ENCODE measurements at regions not wholly inside any gene's neighbourhood (a gene's known extent, or its start where the extent isn't known, plus 50 kb on each side); places are given as distances from the start of the nearest gene placed in this dataset.

- no peak for TF ChIP-seq AR (CRISPR knock-in tag; IDR thresholded peaks at IDR 0.05)
- no peak for TF ChIP-seq MYBL2 (CRISPR knock-in tag; IDR thresholded peaks at IDR 0.05)
- TF ChIP-seq MLX (CRISPR knock-in tag; IDR thresholded peaks at IDR 0.05): no peak
- TF ChIP-seq NFYB (CRISPR knock-in tag; conservative IDR thresholded peaks at IDR 0.05; ENCODE audit: low read depth): no peak
Measured at GRCh38 chr9:99660191-99660636, 161.5 kb upstream of the NR4A3 start (continued).

GRCh38 chr9:99663297-99663696 is 158.4 kb upstream of the NR4A3 start:
- DNase-seq (ENCODE audit: low spot score): no peak
- ChIA-PET CTCF (no interaction called here), POLR2A (no interaction called here)
- no peaks in the 10 kb centered on the region for H3K27me3 Mint-ChIP-seq (ENCODE audit: low read depth)
- TF ChIP-seq GTF2I (CRISPR knock-in tag; conservative IDR thresholded peaks at IDR 0.05) (no peak), IRF2 (CRISPR knock-in tag; IDR thresholded peaks at IDR 0.05; ENCODE audit: borderline replicate concordance, low read depth) (no peak), NFYB (CRISPR knock-in tag; conservative IDR thresholded peaks at IDR 0.05; ENCODE audit: low read depth) (no peak), ZBTB43 (CRISPR knock-in tag; IDR thresholded peaks at IDR 0.05) (no peak), KAT7 (CRISPR knock-in tag; IDR thresholded peaks at IDR 0.05; ENCODE audit: borderline replicate concordance) (no peak), ARID4B (CRISPR knock-in tag; IDR thresholded peaks at IDR 0.05; ENCODE audit: borderline replicate concordance) (no peak), ZNF138 (CRISPR knock-in tag; conservative IDR thresholded peaks at IDR 0.05) (no peak), FOXP1 (CRISPR knock-in tag; IDR thresholded peaks at IDR 0.05; ENCODE audit: borderline replicate concordance) (no peak)
- TF ChIP-seq, protein P1, sequence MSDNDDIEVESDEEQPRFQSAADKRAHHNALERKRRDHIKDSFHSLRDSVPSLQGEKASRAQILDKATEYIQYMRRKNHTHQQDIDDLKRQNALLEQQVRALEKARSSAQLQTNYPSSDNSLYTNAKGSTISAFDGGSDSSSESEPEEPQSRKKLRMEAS (CRISPR knock-in tag; IDR thresholded peaks at IDR 0.05): no peak
- TF ChIP-seq, protein P2, sequence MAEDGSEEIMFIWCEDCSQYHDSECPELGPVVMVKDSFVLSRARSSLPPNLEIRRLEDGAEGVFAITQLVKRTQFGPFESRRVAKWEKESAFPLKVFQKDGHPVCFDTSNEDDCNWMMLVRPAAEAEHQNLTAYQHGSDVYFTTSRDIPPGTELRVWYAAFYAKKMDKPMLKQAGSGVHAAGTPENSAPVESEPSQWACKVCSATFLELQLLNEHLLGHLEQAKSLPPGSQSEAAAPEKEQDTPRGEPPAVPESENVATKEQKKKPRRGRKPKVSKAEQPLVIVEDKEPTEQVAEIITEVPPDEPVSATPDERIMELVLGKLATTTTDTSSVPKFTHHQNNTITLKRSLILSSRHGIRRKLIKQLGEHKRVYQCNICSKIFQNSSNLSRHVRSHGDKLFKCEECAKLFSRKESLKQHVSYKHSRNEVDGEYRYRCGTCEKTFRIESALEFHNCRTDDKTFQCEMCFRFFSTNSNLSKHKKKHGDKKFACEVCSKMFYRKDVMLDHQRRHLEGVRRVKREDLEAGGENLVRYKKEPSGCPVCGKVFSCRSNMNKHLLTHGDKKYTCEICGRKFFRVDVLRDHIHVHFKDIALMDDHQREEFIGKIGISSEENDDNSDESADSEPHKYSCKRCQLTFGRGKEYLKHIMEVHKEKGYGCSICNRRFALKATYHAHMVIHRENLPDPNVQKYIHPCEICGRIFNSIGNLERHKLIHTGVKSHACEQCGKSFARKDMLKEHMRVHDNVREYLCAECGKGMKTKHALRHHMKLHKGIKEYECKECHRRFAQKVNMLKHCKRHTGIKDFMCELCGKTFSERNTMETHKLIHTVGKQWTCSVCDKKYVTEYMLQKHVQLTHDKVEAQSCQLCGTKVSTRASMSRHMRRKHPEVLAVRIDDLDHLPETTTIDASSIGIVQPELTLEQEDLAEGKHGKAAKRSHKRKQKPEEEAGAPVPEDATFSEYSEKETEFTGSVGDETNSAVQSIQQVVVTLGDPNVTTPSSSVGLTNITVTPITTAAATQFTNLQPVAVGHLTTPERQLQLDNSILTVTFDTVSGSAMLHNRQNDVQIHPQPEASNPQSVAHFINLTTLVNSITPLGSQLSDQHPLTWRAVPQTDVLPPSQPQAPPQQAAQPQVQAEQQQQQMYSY (CRISPR knock-in tag; IDR thresholded peaks at IDR 0.05): no peak
- H3K27ac Mint-ChIP-seq: no peak overlapping the region
- 0 out of 2 replicates have a peak, but pooled peaks cover 3% of the 10 kb centered on the region for H3K4me1 Mint-ChIP-seq
- no peak overlapping the region for H3K4me3 Mint-ChIP-seq
- H3K36me3 Mint-ChIP-seq: no peaks in the 10 kb centered on the region
- no peak for ATAC-seq
- H3K9me3 Mint-ChIP-seq: peaks cover 8% of the 10 kb centered on the region

All from WTC11 (cell line).